WTC11 (cell line): ENCODE measurements at regions not wholly inside any gene's neighbourhood (a gene's known extent, or its start where the extent isn't known, plus 50 kb on each side); places are given as distances from the start of the nearest gene placed in this dataset.

Experiments used
- ATAC-seq: fragments of 200-7000 bp; cut with Tn5 transposase; 2 replicates; pipeline ENCODE4 v1.10.0; 2021; ENCODE audit warnings: mild to moderate bottlenecking, moderate library complexity
- CTCF ChIA-PET: fragments of 300-600 bp; sonication (Branson Sonifier 250); formaldehyde crosslinking; loops from one replicate; lab custom pipeline; 2021; ENCODE audit warnings: antibody characterized with exemption; lab: Charles Lee
- POLR2A ChIA-PET: fragments of 350-600 bp; sonication (Branson Sonifier 250); formaldehyde crosslinking; loops from one replicate; lab custom pipeline; 2021; ENCODE audit warnings: antibody characterized with exemption; lab: Charles Lee
- DNase-seq: peaks from one replicate; pipeline ENCODE4 v3.0.0; 2021; ENCODE audit warnings: low spot score
- H3K27ac Mint-ChIP-seq: 2 replicates; pipeline ENCODE4 v1.8.0; 2021; ENCODE audit warnings: mixed read lengths
- H3K27me3 Mint-ChIP-seq: 2 replicates; pipeline ENCODE4 v1.8.0; 2021; ENCODE audit warnings: low read depth, mild to moderate bottlenecking, moderate library complexity, mixed read lengths
- H3K36me3 Mint-ChIP-seq: 2 replicates; pipeline ENCODE4 v1.8.0; 2021; ENCODE audit warnings: mixed read lengths
- H3K4me1 Mint-ChIP-seq: 2 replicates; pipeline ENCODE4 v1.8.0; 2022; ENCODE audit warnings: mixed read lengths
- H3K4me3 Mint-ChIP-seq: 2 replicates; pipeline ENCODE4 v1.8.0; 2021; ENCODE audit warnings: mild to moderate bottlenecking, moderate library complexity, mixed read lengths
- H3K9me3 Mint-ChIP-seq: 2 replicates; pipeline ENCODE4 v1.8.0; 2021; ENCODE audit warnings: mixed read lengths
- ATF1 ChIP-seq: sonication (generic); formaldehyde crosslinking; IDR thresholded peaks from 2 replicates; pipeline ENCODE4 v1.8.1; 2023; ENCODE audit warnings: mild to moderate bottlenecking, moderate library complexity, missing genetic modification reagents
- ATF2 ChIP-seq: sonication (generic); formaldehyde crosslinking; IDR thresholded peaks from 2 replicates; pipeline ENCODE4 v1.8.1; 2022; ENCODE audit warnings: low read depth, missing genetic modification reagents, borderline replicate concordance
- CBFB ChIP-seq: sonication (generic); formaldehyde crosslinking; IDR thresholded peaks from 2 replicates; pipeline ENCODE4 v1.8.1; 2022; ENCODE audit warnings: mild to moderate bottlenecking, low read depth, missing genetic modification reagents
- E2F5 ChIP-seq: sonication (generic); formaldehyde crosslinking; IDR thresholded peaks from 2 replicates; pipeline ENCODE4 v1.8.1; 2022; ENCODE audit warnings: mild to moderate bottlenecking, moderate library complexity, missing genetic modification reagents
- EMX1 ChIP-seq: fragments of 250-450 bp; sonication (Bioruptor Pico); IDR thresholded peaks from 2 replicates; pipeline ENCODE4 v1.8.0; 2021; ENCODE audit warnings: mild to moderate bottlenecking
- JUN ChIP-seq: sonication (generic); formaldehyde crosslinking; IDR thresholded peaks from 2 replicates; pipeline ENCODE4 v1.8.0; 2023; ENCODE audit warnings: mild to moderate bottlenecking, missing genetic modification reagents
- MLX ChIP-seq: sonication (generic); formaldehyde crosslinking; IDR thresholded peaks from 2 replicates; pipeline ENCODE4 v1.8.1; 2023; ENCODE audit warnings: mild to moderate bottlenecking, missing genetic modification reagents, moderate library complexity
- MYBL2 ChIP-seq: sonication (generic); formaldehyde crosslinking; IDR thresholded peaks from 2 replicates; pipeline ENCODE4 v1.8.1; 2023; ENCODE audit warnings: mild to moderate bottlenecking, moderate library complexity, missing genetic modification reagents
- RELA ChIP-seq: sonication (generic); formaldehyde crosslinking; IDR thresholded peaks from 2 replicates; pipeline ENCODE4 v1.8.1; 2022; ENCODE audit warnings: missing genetic modification reagents, mild to moderate bottlenecking, borderline replicate concordance
- SMAD4 ChIP-seq: sonication (generic); formaldehyde crosslinking; IDR thresholded peaks from 2 replicates; pipeline ENCODE4 v1.8.0; 2022; ENCODE audit warnings: mild to moderate bottlenecking, missing genetic modification reagents
- USF1 ChIP-seq: sonication (generic); formaldehyde crosslinking; IDR thresholded peaks from 2 replicates; pipeline ENCODE4 v1.8.0; 2022; ENCODE audit warnings: mild to moderate bottlenecking, missing genetic modification reagents
- ZNF317 ChIP-seq: sonication (generic); formaldehyde crosslinking; IDR thresholded peaks from 2 replicates; pipeline ENCODE4 v1.8.1; 2023; ENCODE audit warnings: low read depth, mild to moderate bottlenecking, moderate library complexity, missing genetic modification reagents, borderline replicate concordance
- TF ChIP-seq, protein P1 (sequence below): sonication (generic); formaldehyde crosslinking; IDR thresholded peaks from 2 replicates; pipeline ENCODE4 v1.8.1; 2022; ENCODE audit warnings: missing genetic modification reagents, borderline replicate concordance
- TF ChIP-seq, protein P2 (sequence below): fragments of 250-450 bp; sonication (Bioruptor Pico); IDR thresholded peaks from 2 replicates; pipeline ENCODE4 v1.9.0; 2021; ENCODE audit warnings: mild to moderate bottlenecking
- TF ChIP-seq, protein P3 (sequence below): sonication (generic); formaldehyde crosslinking; IDR thresholded peaks from 2 replicates; pipeline ENCODE4 v1.8.0; 2023; ENCODE audit warnings: mild to moderate bottlenecking, missing genetic modification reagents
- TF ChIP-seq, protein P4 (sequence below): fragments of 250-450 bp; sonication (Bioruptor Pico); conservative IDR thresholded peaks from 2 replicates; pipeline ENCODE4 v1.9.0; 2021; ENCODE audit warnings: mild to moderate bottlenecking
- TF ChIP-seq, protein P5 (sequence below): sonication (generic); formaldehyde crosslinking; conservative IDR thresholded peaks from 2 replicates; pipeline ENCODE4 v1.8.1; 2022; ENCODE audit warnings: mild to moderate bottlenecking, missing genetic modification reagents
- TF ChIP-seq, protein P6 (sequence below): fragments of 200-600 bp; IDR thresholded peaks from 2 replicates; pipeline ENCODE4 v1.8.0; 2022; ENCODE audit warnings: antibody characterized with exemption

- H3K27me3 Mint-ChIP-seq: no peaks in the 10 kb centered on the region
- H3K4me3 Mint-ChIP-seq: no peak overlapping the region
- CTCF ChIA-PET: no interaction called here
- H3K9me3 Mint-ChIP-seq: no peaks in the 10 kb centered on the region
- no peaks in the 10 kb centered on the region for H3K36me3 Mint-ChIP-seq
- ATAC-seq (peak; percentile 56), DNase-seq (no peak)
- peaks cover 11% of the 10 kb centered on the region for H3K4me1 Mint-ChIP-seq
- POLR2A ChIA-PET: no interaction called here
- TF ChIP-seq ZNF317 (no peak), CBFB (no peak), EMX1 (CRISPR knock-in tag) (no peak), ATF2 (CRISPR knock-in tag) (no peak), USF1 (CRISPR knock-in tag) (no peak), E2F5 (no peak), MLX (CRISPR knock-in tag) (no peak), JUN (CRISPR knock-in tag) (no peak)
- TF ChIP-seq, protein P1, sequence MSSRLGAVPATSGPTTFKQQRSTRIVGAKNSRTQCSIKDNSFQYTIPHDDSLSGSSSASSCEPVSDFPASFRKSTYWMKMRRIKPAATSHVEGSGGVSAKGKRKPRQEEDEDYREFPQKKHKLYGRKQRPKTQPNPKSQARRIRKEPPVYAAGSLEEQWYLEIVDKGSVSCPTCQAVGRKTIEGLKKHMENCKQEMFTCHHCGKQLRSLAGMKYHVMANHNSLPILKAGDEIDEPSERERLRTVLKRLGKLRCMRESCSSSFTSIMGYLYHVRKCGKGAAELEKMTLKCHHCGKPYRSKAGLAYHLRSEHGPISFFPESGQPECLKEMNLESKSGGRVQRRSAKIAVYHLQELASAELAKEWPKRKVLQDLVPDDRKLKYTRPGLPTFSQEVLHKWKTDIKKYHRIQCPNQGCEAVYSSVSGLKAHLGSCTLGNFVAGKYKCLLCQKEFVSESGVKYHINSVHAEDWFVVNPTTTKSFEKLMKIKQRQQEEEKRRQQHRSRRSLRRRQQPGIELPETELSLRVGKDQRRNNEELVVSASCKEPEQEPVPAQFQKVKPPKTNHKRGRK (CRISPR knock-in tag): no peak
- TF ChIP-seq, protein P2, sequence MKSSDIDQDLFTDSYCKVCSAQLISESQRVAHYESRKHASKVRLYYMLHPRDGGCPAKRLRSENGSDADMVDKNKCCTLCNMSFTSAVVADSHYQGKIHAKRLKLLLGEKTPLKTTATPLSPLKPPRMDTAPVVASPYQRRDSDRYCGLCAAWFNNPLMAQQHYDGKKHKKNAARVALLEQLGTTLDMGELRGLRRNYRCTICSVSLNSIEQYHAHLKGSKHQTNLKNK (CRISPR knock-in tag): no peak
- TF ChIP-seq, protein P3, sequence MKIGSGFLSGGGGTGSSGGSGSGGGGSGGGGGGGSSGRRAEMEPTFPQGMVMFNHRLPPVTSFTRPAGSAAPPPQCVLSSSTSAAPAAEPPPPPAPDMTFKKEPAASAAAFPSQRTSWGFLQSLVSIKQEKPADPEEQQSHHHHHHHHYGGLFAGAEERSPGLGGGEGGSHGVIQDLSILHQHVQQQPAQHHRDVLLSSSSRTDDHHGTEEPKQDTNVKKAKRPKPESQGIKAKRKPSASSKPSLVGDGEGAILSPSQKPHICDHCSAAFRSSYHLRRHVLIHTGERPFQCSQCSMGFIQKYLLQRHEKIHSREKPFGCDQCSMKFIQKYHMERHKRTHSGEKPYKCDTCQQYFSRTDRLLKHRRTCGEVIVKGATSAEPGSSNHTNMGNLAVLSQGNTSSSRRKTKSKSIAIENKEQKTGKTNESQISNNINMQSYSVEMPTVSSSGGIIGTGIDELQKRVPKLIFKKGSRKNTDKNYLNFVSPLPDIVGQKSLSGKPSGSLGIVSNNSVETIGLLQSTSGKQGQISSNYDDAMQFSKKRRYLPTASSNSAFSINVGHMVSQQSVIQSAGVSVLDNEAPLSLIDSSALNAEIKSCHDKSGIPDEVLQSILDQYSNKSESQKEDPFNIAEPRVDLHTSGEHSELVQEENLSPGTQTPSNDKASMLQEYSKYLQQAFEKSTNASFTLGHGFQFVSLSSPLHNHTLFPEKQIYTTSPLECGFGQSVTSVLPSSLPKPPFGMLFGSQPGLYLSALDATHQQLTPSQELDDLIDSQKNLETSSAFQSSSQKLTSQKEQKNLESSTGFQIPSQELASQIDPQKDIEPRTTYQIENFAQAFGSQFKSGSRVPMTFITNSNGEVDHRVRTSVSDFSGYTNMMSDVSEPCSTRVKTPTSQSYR (CRISPR knock-in tag): no peak
- TF ChIP-seq, protein P4, sequence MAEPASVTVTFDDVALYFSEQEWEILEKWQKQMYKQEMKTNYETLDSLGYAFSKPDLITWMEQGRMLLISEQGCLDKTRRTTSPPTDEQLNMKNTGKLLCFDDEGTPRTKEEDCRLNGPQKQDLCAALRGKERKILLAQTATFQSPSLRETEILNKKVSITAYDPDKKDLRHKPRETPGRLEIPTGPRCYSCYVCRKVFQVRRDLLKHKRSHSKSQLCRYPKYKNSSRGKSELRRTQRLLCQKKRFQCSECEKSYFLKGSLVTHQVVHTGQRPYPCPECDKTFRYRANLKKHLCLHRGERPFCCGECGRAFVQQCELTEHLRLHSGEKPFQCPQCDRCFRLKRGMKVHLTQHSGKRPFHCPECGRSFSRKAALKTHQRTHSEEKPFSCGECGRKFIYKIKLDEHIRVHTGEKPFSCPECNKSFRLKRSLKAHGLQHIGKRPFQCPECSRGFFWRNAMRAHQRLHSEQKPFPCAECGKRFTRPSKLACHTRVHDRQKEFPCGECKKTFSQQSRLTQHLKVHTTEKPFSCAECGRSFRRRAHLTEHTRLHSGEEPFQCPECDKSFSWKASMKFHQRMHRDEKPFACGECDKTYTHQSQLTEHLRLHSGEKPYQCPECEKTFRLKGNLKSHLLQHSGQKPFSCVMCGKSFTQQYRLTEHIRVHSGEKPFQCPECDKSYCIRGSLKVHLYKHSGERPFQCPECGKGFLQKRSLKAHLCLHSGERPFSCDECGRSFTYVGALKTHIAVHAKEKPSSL (CRISPR knock-in tag): no peak
- TF ChIP-seq, protein P5, sequence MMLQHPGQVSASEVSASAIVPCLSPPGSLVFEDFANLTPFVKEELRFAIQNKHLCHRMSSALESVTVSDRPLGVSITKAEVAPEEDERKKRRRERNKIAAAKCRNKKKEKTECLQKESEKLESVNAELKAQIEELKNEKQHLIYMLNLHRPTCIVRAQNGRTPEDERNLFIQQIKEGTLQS (CRISPR knock-in tag): no peak
- H3K27ac Mint-ChIP-seq: peak overlapping the region; percentile 33; the same call in 1 of the 2 replicates
Observed at GRCh38 chr2:139763705-139764104, 983.5 kb upstream of the NXPH2 start.

- Mint-ChIP-seq H3K27me3 (no peaks in the 10 kb centered on the region), H3K27ac (no peak overlapping the region), H3K4me3 (no peak overlapping the region), H3K36me3 (peaks cover 21% of the 10 kb centered on the region), H3K4me1 (peaks cover 8% of the 10 kb centered on the region), H3K9me3 (peaks cover 37% of the 10 kb centered on the region)
- ChIA-PET POLR2A (no interaction called here), CTCF (no interaction called here)
- ATAC-seq (no peak), DNase-seq (no peak)
- TF ChIP-seq, protein P3 (CRISPR knock-in tag): no peak
- TF ChIP-seq, protein P6, sequence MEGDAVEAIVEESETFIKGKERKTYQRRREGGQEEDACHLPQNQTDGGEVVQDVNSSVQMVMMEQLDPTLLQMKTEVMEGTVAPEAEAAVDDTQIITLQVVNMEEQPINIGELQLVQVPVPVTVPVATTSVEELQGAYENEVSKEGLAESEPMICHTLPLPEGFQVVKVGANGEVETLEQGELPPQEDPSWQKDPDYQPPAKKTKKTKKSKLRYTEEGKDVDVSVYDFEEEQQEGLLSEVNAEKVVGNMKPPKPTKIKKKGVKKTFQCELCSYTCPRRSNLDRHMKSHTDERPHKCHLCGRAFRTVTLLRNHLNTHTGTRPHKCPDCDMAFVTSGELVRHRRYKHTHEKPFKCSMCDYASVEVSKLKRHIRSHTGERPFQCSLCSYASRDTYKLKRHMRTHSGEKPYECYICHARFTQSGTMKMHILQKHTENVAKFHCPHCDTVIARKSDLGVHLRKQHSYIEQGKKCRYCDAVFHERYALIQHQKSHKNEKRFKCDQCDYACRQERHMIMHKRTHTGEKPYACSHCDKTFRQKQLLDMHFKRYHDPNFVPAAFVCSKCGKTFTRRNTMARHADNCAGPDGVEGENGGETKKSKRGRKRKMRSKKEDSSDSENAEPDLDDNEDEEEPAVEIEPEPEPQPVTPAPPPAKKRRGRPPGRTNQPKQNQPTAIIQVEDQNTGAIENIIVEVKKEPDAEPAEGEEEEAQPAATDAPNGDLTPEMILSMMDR: no peak
- TF ChIP-seq RELA (CRISPR knock-in tag): no peak
- no peak for TF ChIP-seq ATF1 (CRISPR knock-in tag)
- no peak for TF ChIP-seq MYBL2 (CRISPR knock-in tag)
- TF ChIP-seq SMAD4 (CRISPR knock-in tag): no peak
Observed at GRCh38 chr2:139759000-139759505, 978.9 kb upstream of the NXPH2 start.
